PC-3 (cell line): ENCODE measurements at regions not wholly inside any gene's neighbourhood (a gene's known extent, or its start where the extent isn't known, plus 50 kb on each side); places are given as distances from the start of the nearest gene placed in this dataset.

ENCODE experiments used
- ATAC-seq: fragments of 200-7000 bp; cut with Tn5 transposase; 2 replicates; pipeline ENCODE4 v1.9.1; 2020; ENCODE audit warnings: mild to moderate bottlenecking, moderate library complexity
- BruUV-seq: library from RNA; stranded (reverse); fragments of 400-500 nt; replicated peaks from 2 replicates; lab custom pipeline; 2021; lab: Mats Ljungman, UMichigan
- CTCF ChIA-PET: fragments of 300-600 bp; sonication (Branson Sonifier 250); formaldehyde crosslinking; loops from one replicate; lab custom pipeline; 2022; ENCODE audit warnings: antibody characterized with exemption; lab: Charles Lee
- POLR2A ChIA-PET: fragments of 300-600 bp; sonication (Branson Sonifier 250); formaldehyde crosslinking; loops from one replicate; lab custom pipeline; 2022; ENCODE audit warnings: antibody characterized with exemption; ENCODE audit not compliant: unreplicated experiment; lab: Charles Lee
- DNase-seq: peaks from one replicate; pipeline ENCODE4 v3.0.0-alpha.2; 2015
- H2AFZ ChIP-seq: fragments of 300-600 bp; sonication (generic); 2 replicates; pipeline ENCODE4 v1.6.0; 2016; ENCODE audit warnings: antibody characterized with exemption, low read length
- H3F3A ChIP-seq: fragments of 300-600 bp; sonication (generic); one replicate; pipeline ENCODE4 v1.6.0; 2017; ENCODE audit warnings: antibody characterized with exemption, low read length, control low read depth, mild to moderate bottlenecking; ENCODE audit not compliant: unreplicated experiment
- H3K27ac ChIP-seq: fragments of 300-600 bp; sonication (generic); 2 replicates; pipeline ENCODE4 v1.5.1; 2016; ENCODE audit warnings: mild to moderate bottlenecking, low read length
- H3K27me3 ChIP-seq: fragments of 300-600 bp; sonication (generic); 2 replicates; pipeline ENCODE4 v1.6.1; 2016; ENCODE audit warnings: low read length, mixed read lengths
- H3K36me3 ChIP-seq: fragments of 300-600 bp; sonication (generic); 2 replicates; pipeline ENCODE4 v1.6.1; 2016; ENCODE audit warnings: low read depth, mixed run types, low read length, mixed read lengths
- H3K4me1 ChIP-seq: fragments of 300-600 bp; sonication (generic); 2 replicates; pipeline ENCODE4 v1.5.1; 2016; ENCODE audit warnings: low read length; ENCODE audit not compliant: insufficient read depth
- H3K4me2 ChIP-seq: fragments of 300-600 bp; sonication (generic); 2 replicates; pipeline ENCODE4 v1.6.0; 2016; ENCODE audit warnings: low read length
- H3K4me3 ChIP-seq: fragments of 300-600 bp; sonication (generic); 2 replicates; pipeline ENCODE4 v1.5.1; 2016; ENCODE audit warnings: mild to moderate bottlenecking, low read length, mixed read lengths
- H3K79me2 ChIP-seq: fragments of 300-600 bp; sonication (generic); 2 replicates; pipeline ENCODE4 v1.6.1; 2017; ENCODE audit warnings: low read length, mixed read lengths
- H3K9ac ChIP-seq: fragments of 300-600 bp; sonication (generic); 2 replicates; pipeline ENCODE4 v1.6.0; 2016; ENCODE audit warnings: mild to moderate bottlenecking, low read length
- H3K9me2 ChIP-seq: fragments of 300-600 bp; sonication (generic); replicated peaks from 2 replicates; pipeline ENCODE4 v1.6.1; 2016; ENCODE audit warnings: mixed run types, low read length, mixed read lengths
- H3K9me3 ChIP-seq: fragments of 300-600 bp; sonication (generic); 2 replicates; pipeline ENCODE4 v1.6.1; 2016; ENCODE audit warnings: low read length, mixed read lengths
- H4K20me1 ChIP-seq: fragments of 300-600 bp; sonication (generic); 2 replicates; pipeline ENCODE4 v1.6.1; 2016; ENCODE audit warnings: low read length, mixed read lengths
- CTCF ChIP-seq: fragments of 300-600 bp; sonication (generic); conservative IDR thresholded peaks from 2 replicates; pipeline ENCODE4 v1.5.1; 2017; ENCODE audit warnings: antibody characterized with exemption, low read depth, mild to moderate bottlenecking, low read length
- EZH2 ChIP-seq: fragments of 300-600 bp; sonication (generic); IDR thresholded peaks from one replicate; pipeline ENCODE4 v1.6.1; 2017; ENCODE audit warnings: antibody characterized with exemption, mild to moderate bottlenecking, low read length; ENCODE audit not compliant: unreplicated experiment
- EZH2phosphoT487 ChIP-seq: fragments of 300-600 bp; sonication (generic); IDR thresholded peaks from 2 replicates; pipeline ENCODE4 v1.6.1; 2018; ENCODE audit warnings: mild to moderate bottlenecking, antibody characterized with exemption, low read length, borderline replicate concordance
- intact Hi-C: fragments of 100-400 bp; cut with micrococcal nuclease; formaldehyde crosslinking; loops from 2 replicates; pipeline ENCODE4 v1.9.0; 2023

- no peak for TF ChIP-seq EZH2phosphoT487
- TF ChIP-seq CTCF = no peak
- TF ChIP-seq EZH2 = no peak
- peak; percentile 45 for DNase-seq
- POLR2A ChIA-PET = no interaction called here
- Histone ChIP-seq H2AFZ (no peak overlapping the region), H3K36me3 (no peaks in the 10 kb centered on the region), H3K4me3 (no peak overlapping the region), H3K4me2 (no peak overlapping the region), H3K27me3 (peaks cover 6% of the 10 kb centered on the region; the same call in 1 of the 2 replicates), H3K9ac (no peak overlapping the region), H4K20me1 (no peaks in the 10 kb centered on the region), H3F3A (no peaks in the 10 kb centered on the region), H3K9me3 (no peaks in the 10 kb centered on the region), H3K27ac (no peak overlapping the region), H3K79me2 (no peaks in the 10 kb centered on the region), H3K9me2 (no peaks in the 10 kb centered on the region), H3K4me1 (no peaks in the 10 kb centered on the region)
- no TSS peak for BruUV-seq
- intact Hi-C loops = no loop called here
- CTCF ChIA-PET = no interaction called here
- no peak for ATAC-seq
Observed at GRCh38 chr1:170309389-170310013, 163.7 kb downstream of the NTMT2 start.

- TF ChIP-seq CTCF (no peak), EZH2phosphoT487 (no peak), EZH2 (no peak)
- Histone ChIP-seq H4K20me1 (no peaks in the 10 kb centered on the region), H3K4me3 (no peak overlapping the region), H3F3A (no peaks in the 10 kb centered on the region), H3K9me2 (no peaks in the 10 kb centered on the region), H3K79me2 (no peaks in the 10 kb centered on the region), H2AFZ (no peak overlapping the region), H3K27me3 (peaks cover 10% of the 10 kb centered on the region; the same call in 1 of the 2 replicates), H3K9ac (no peak overlapping the region), H3K9me3 (no peaks in the 10 kb centered on the region), H3K4me1 (no peaks in the 10 kb centered on the region), H3K36me3 (no peaks in the 10 kb centered on the region), H3K27ac (no peak overlapping the region), H3K4me2 (no peak overlapping the region)
- no TSS peak for BruUV-seq
- no peak for DNase-seq
- intact Hi-C loops = no loop called here
- no peak for ATAC-seq
- POLR2A ChIA-PET = no interaction called here
- CTCF ChIA-PET = no interaction called here
Observed at GRCh38 chr1:170310014-170310405, 164.3 kb downstream of the NTMT2 start.

- intact Hi-C loops = no loop called here
- peaks cover 19% of the 10 kb centered on the region for H3K27me3 ChIP-seq
- no peak overlapping the region for H3K4me2 ChIP-seq
- TF ChIP-seq EZH2phosphoT487 = no peak
- TF ChIP-seq EZH2 = no peak
- no peak for TF ChIP-seq CTCF
- no peaks in the 10 kb centered on the region for H3K9me3 ChIP-seq
- no peaks in the 10 kb centered on the region for H3K79me2 ChIP-seq
- no peak overlapping the region for H3K27ac ChIP-seq
- no peak overlapping the region for H3K4me3 ChIP-seq
- no peaks in the 10 kb centered on the region for H4K20me1 ChIP-seq
- no peak overlapping the region for H3K9ac ChIP-seq
- H3K4me1 ChIP-seq = no peaks in the 10 kb centered on the region
- no peaks in the 10 kb centered on the region for H3K36me3 ChIP-seq
- ATAC-seq (no peak), DNase-seq (no peak)
- no peaks in the 10 kb centered on the region for H3K9me2 ChIP-seq
- POLR2A ChIA-PET = no interaction called here
- no TSS peak for BruUV-seq
- no peak overlapping the region for H2AFZ ChIP-seq
- no peaks in the 10 kb centered on the region for H3F3A ChIP-seq
- CTCF ChIA-PET = no interaction called here
Observed at GRCh38 chr1:170310951-170311350, 165.2 kb downstream of the NTMT2 start.
